Left lung (tissue), 4 donors: ENCODE measurements at regions not wholly inside any gene's neighbourhood (a gene's known extent, or its start where the extent isn't known, plus 50 kb on each side); places are given as distances from the start of the nearest gene placed in this dataset.

Experiments used
- ATAC-seq: fragments of 200-7000 bp; cut with Tn5 transposase; one replicate; pipeline ENCODE4 v1.9.1; 2020; ENCODE audit warnings: moderate library complexity
- DNase-seq, 4 donors: peaks; one replicate each; pipeline ENCODE4 v3.0.0-alpha.2; 2013 to 2020
- H3K27ac ChIP-seq, 2 donors: fragments of 200-600 bp; sonication (generic) in 1 of 2; one replicate each; pipeline versions ENCODE4 v1.5.0 to v1.8.0; 2020 to 2021
- H3K27me3 ChIP-seq, 2 donors: fragments of 200-600 bp; sonication (generic) in 1 of 2; one replicate each; pipeline versions ENCODE4 v1.5.0 to v1.8.0; 2020 to 2021
- H3K36me3 ChIP-seq, 2 donors: fragments of 200-600 bp; sonication (generic) in 1 of 2; one replicate each; pipeline versions ENCODE4 v1.5.0 to v1.8.0; 2020 to 2021
- H3K4me1 ChIP-seq, 2 donors: fragments of 200-600 bp; one replicate each; pipeline ENCODE4 v1.8.0; 2021
- H3K4me3 ChIP-seq, 2 donors: fragments of 200-600 bp; sonication (generic) in 1 of 2; one replicate each; pipeline versions ENCODE4 v1.5.0 to v1.8.0; 2020 to 2021; ENCODE audit warnings: mild to moderate bottlenecking in 1 of 2
- H3K9me3 ChIP-seq, 2 donors: fragments of 200-600 bp; sonication (generic) in 1 of 2; one replicate each; pipeline versions ENCODE4 v1.5.0 to v1.8.0; 2020 to 2021
- CTCF ChIP-seq, 2 donors: fragments of 200-600 bp; sonication (generic) in 1 of 2; IDR thresholded peaks; one replicate each; pipeline versions ENCODE4 v1.5.0 to v1.8.0; 2021; ENCODE audit warnings: antibody characterized with exemption in 2 of 2
- intact Hi-C, 2 donors: fragments of 100-400 bp; cut with DNase I; formaldehyde crosslinking; loops; one replicate each; pipeline versions ENCODE4 v1.11.2 to v1.14.2; 2022
- donor health status: DM: no; HTN: yes; CAD: no.
- donor health status: DM: no; HTN: no; CAD: no.

- H3K27me3 ChIP-seq: no peaks in the 10 kb centered on the region
- ATAC-seq (no peak), DNase-seq (no peak)
- H3K4me3 ChIP-seq: no peak overlapping the region
- H3K9me3 ChIP-seq: no peaks in the 10 kb centered on the region
- intact Hi-C loops: no loop called here
- H3K4me1 ChIP-seq: no peaks in the 10 kb centered on the region
- H3K27ac ChIP-seq: no peak overlapping the region
- no peaks in the 10 kb centered on the region for H3K36me3 ChIP-seq
- TF ChIP-seq CTCF (IDR thresholded peaks at IDR 0.05): no peak
Observed at GRCh38 chrX:39956803-39957394, 140.9 kb downstream of the BCOR start.

DNA sequence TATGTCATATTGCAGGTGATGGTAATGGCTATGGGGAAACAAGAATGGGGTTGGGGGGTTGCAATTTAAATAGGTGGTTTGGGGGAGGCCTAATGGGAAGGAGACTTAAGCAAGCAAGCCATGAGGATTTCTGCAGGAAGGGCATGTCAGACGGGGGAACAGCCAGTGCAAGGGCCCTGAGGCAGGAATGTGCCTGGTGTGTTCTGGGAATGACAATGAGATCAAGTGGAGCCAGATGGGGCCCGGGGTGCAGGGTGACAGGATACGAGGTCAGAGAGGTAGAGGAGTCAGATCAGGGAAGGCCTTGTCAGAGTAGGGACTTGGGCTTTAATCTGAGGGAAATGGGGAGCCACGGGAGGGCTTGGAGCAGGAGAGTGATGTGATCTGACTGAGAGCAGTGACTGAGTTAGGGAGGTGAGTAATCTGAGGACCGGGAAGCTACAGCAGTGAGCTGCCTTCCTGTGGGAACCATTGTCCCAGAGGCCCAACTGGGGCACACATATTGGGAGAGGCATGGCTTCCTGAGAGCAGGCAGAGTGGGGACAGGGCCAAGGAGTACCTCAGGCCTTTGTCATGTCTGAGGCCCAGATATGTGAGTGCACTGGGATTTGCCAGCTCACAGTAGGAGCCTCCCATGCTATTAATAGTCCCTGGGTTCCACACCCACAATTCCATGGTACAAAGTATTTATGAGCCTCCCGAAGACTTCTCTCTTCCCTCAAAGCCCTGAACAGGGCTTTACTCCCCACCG is 139.8 kb downstream of the BCOR start:
- ATAC-seq (no peak), DNase-seq (no peak)
- Histone ChIP-seq H3K4me1 (no peaks in the 10 kb centered on the region), H3K27ac (no peak overlapping the region), H3K4me3 (no peak overlapping the region), H3K27me3 (no peaks in the 10 kb centered on the region), H3K9me3 (no peaks in the 10 kb centered on the region), H3K36me3 (no peaks in the 10 kb centered on the region)
- intact Hi-C loops: no loop called here
- no peak for TF ChIP-seq CTCF (IDR thresholded peaks at IDR 0.05)

DNA sequence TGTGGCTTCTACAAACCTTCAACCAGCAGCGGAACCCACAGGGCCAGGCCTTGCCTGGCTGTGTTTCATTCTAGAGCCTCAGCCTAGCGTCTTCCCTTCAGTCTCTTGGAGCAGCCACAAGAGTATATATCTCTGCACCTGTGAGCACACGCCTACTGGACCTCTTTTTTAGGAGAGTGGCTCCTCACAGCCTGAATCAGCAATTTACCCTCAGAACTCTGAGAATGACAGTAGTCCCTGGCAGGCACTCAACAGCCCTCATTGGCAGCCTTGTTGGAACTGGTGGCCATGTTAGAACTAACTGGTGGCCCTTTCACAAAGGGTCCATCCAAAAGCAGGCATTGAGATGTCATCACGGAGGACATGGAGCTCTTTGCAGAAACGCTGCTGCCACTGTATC is 138.9 kb downstream of the BCOR start:
- DNase-seq (no peak), ATAC-seq (no peak)
- no peak overlapping the region for H3K4me3 ChIP-seq
- no peaks in the 10 kb centered on the region for H3K36me3 ChIP-seq
- no peaks in the 10 kb centered on the region for H3K4me1 ChIP-seq
- no peaks in the 10 kb centered on the region for H3K27me3 ChIP-seq
- H3K27ac ChIP-seq: no peak overlapping the region
- no peaks in the 10 kb centered on the region for H3K9me3 ChIP-seq
- intact Hi-C loops: no loop called here
- no peak for TF ChIP-seq CTCF (IDR thresholded peaks at IDR 0.05)

DNA sequence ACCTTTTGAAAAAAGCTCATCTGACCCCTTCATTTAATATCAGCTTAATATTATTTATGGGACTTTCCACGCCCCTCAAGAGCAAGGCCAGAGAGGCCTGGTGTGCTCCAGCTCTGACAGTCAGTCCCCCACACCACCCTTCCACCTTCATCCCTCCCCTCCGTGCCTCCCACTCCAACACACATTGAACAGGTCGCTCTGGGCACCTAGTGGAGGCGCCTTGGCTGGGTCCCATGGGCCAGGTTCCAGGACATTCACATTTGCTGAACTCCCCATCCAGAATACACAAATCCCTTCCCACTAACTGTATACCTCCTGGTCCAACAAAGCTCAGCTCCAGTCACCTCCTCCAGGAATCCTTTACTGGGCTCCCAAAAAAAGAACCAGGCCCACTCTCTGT is 137.5 kb downstream of the BCOR start:
- no peaks in the 10 kb centered on the region for H3K36me3 ChIP-seq
- no peaks in the 10 kb centered on the region for H3K9me3 ChIP-seq
- ATAC-seq: no peak
- H3K4me3 ChIP-seq: no peak overlapping the region
- H3K4me1 ChIP-seq: no peaks in the 10 kb centered on the region
- H3K27me3 ChIP-seq: no peaks in the 10 kb centered on the region
- DNase-seq: no peak
- no peak for TF ChIP-seq CTCF (IDR thresholded peaks at IDR 0.05)
- intact Hi-C loops: no loop called here
- no peak overlapping the region for H3K27ac ChIP-seq

- Histone ChIP-seq H3K27ac (no peak overlapping the region), H3K36me3 (no peaks in the 10 kb centered on the region), H3K27me3 (no peaks in the 10 kb centered on the region), H3K9me3 (no peaks in the 10 kb centered on the region), H3K4me3 (no peak overlapping the region), H3K4me1 (no peaks in the 10 kb centered on the region)
- TF ChIP-seq CTCF (IDR thresholded peaks at IDR 0.05): no peak
- no peak for ATAC-seq
- no peak for DNase-seq
- intact Hi-C loops: no loop called here
Observed at GRCh38 chrX:39961441-39961840, 136.3 kb downstream of the BCOR start.
